H54 (cell line): ENCODE measurements at regions not wholly inside any gene's neighbourhood (a gene's known extent, or its start where the extent isn't known, plus 50 kb on each side); places are given as distances from the start of the nearest gene placed in this dataset.
"Not testable (repeated sequence)": the region's sequence is repeated elsewhere in the genome, so short reads cannot be mapped to it uniquely, and the experiment has no call there.

Experiments used
- DNase-seq: peaks from one replicate; pipeline ENCODE4 v3.0.0; 2011; ENCODE audit warnings: low spot score, mixed read lengths; ENCODE audit not compliant: insufficient read length
- FAIRE-seq: peaks from 3 replicates; lab custom pipeline; 2011; peaks lifted over from hg19 to GRCh38; lab: Jason Lieb, UNC
- POLR2A ChIP-seq: IDR thresholded peaks from 2 replicates; pipeline ENCODE4 v1.6.1; 2011; ENCODE audit warnings: low read depth, mild to moderate bottlenecking, low read length

- no peak for DNase-seq
- no peak for TF ChIP-seq POLR2A
- no peak for FAIRE-seq
These were observed 544.9 kb downstream of the KCNT2 start for GRCh38 chr1:196063294-196063693.

- no peak for TF ChIP-seq POLR2A
- FAIRE-seq (no peak), DNase-seq (no peak)
These were observed 547.7 kb downstream of the KCNT2 start for GRCh38 chr1:196060539-196060938.

- no peak for DNase-seq
- FAIRE-seq: no peak
- no peak for TF ChIP-seq POLR2A
These were observed 549.0 kb downstream of the KCNT2 start for GRCh38 chr1:196059210-196059609.

GRCh38 chr1:196056966-196057365 is 551.3 kb downstream of the KCNT2 start:
- no peak for TF ChIP-seq POLR2A
- no peak for FAIRE-seq
- DNase-seq: no peak

- FAIRE-seq: no peak
- no peak for TF ChIP-seq POLR2A
- DNase-seq: no peak
These were observed 558.8 kb downstream of the KCNT2 start for GRCh38 chr1:196049407-196049806.

GRCh38 chr1:196043268-196043667 is 565.0 kb downstream of the KCNT2 start:
- FAIRE-seq: no peak
- no peak for TF ChIP-seq POLR2A
- no peak for DNase-seq

- no peak for DNase-seq
- peak; percentile 68 for FAIRE-seq
- no peak for TF ChIP-seq POLR2A
These were observed 574.0 kb downstream of the KCNT2 start for GRCh38 chr1:196034080-196034706.

GRCh38 chr1:196031387-196031786 is 576.9 kb downstream of the KCNT2 start:
- DNase-seq: not testable (repeated sequence)
- FAIRE-seq: peak; percentile 15

- no peak for FAIRE-seq
- no peak for DNase-seq
- TF ChIP-seq POLR2A: no peak
These were observed 577.8 kb downstream of the KCNT2 start for GRCh38 chr1:196030455-196030854.

- no peak for TF ChIP-seq POLR2A
- no peak for FAIRE-seq
- no peak for DNase-seq
These were observed 578.8 kb downstream of the KCNT2 start for GRCh38 chr1:196029410-196029809.

GRCh38 chr1:196027127-196027526 is 581.1 kb downstream of the KCNT2 start:
- FAIRE-seq (no peak), DNase-seq (no peak)
- no peak for TF ChIP-seq POLR2A

- DNase-seq, FAIRE-seq: not testable (repeated sequence)
These were observed 587.1 kb downstream of the KCNT2 start for GRCh38 chr1:196021174-196021573.

GRCh38 chr1:196009362-196009761 is 598.9 kb downstream of the KCNT2 start:
- DNase-seq (no peak), FAIRE-seq (no peak)
- TF ChIP-seq POLR2A: no peak

GRCh38 chr1:196007763-196008162 is 600.5 kb downstream of the KCNT2 start:
- FAIRE-seq (no peak), DNase-seq (no peak)
- TF ChIP-seq POLR2A: no peak

- DNase-seq (no peak), FAIRE-seq (no peak)
- no peak for TF ChIP-seq POLR2A
These were observed 602.8 kb downstream of the KCNT2 start for GRCh38 chr1:196005426-196005825.

GRCh38 chr1:196004388-196004787 is 603.9 kb downstream of the KCNT2 start:
- not testable (repeated sequence) for DNase-seq, FAIRE-seq
